OCI-LY1 (cell line): ENCODE measurements at regions not wholly inside any gene's neighbourhood (a gene's known extent, or its start where the extent isn't known, plus 50 kb on each side); places are given as distances from the start of the nearest gene placed in this dataset.

Source experiments
- H2AFZ ChIP-seq: fragments of 200-600 bp; sonication (generic), shearing (Covaris generic); 2 replicates; pipeline ENCODE4 v1.6.0; 2014; ENCODE audit warnings: antibody characterized with exemption, mild to moderate bottlenecking, low read length
- H3F3A ChIP-seq: fragments of 200-600 bp; sonication (generic), shearing (Covaris generic); 2 replicates; pipeline ENCODE4 v1.6.0; 2014; ENCODE audit warnings: mild to moderate bottlenecking, antibody characterized with exemption, low read length, moderate library complexity; ENCODE audit not compliant: insufficient read depth
- H3K27ac ChIP-seq: fragments of 200-600 bp; sonication (generic); 2 replicates; pipeline ENCODE4 v1.5.1; 2014; ENCODE audit warnings: low read length, mixed run types, mild to moderate bottlenecking, low read depth; ENCODE audit not compliant: poor library complexity, severe bottlenecking
- H3K27me3 ChIP-seq: fragments of 200-600 bp; sonication (generic); 2 replicates; pipeline ENCODE4 v1.6.0; 2014; ENCODE audit warnings: antibody characterized with exemption, mild to moderate bottlenecking, low read length, moderate library complexity; ENCODE audit not compliant: insufficient read depth
- H3K36me3 ChIP-seq: fragments of 200-600 bp; sonication (generic); 2 replicates; pipeline ENCODE4 v1.6.1; 2014; ENCODE audit warnings: mild to moderate bottlenecking, antibody characterized with exemption, low read length, moderate library complexity, mixed read lengths; ENCODE audit not compliant: insufficient read depth
- H3K4me1 ChIP-seq: fragments of 200-600 bp; sonication (generic); 2 replicates; pipeline ENCODE4 v1.5.1; 2014; ENCODE audit warnings: mild to moderate bottlenecking, low read length, moderate library complexity; ENCODE audit not compliant: insufficient read depth, severe bottlenecking
- H3K4me2 ChIP-seq: fragments of 200-600 bp; sonication (generic), shearing (Covaris generic); 2 replicates; pipeline ENCODE4 v1.6.1; 2014; ENCODE audit warnings: low read length
- H3K4me3 ChIP-seq: fragments of 200-600 bp; sonication (generic); 2 replicates; pipeline ENCODE4 v1.5.1; 2014; ENCODE audit warnings: low read length, low read depth, mild to moderate bottlenecking, mixed read lengths; ENCODE audit not compliant: poor library complexity, severe bottlenecking
- H3K79me2 ChIP-seq: fragments of 200-600 bp; shearing (Covaris generic); 2 replicates; pipeline ENCODE4 v1.6.1; 2016; ENCODE audit warnings: mixed run types, low read length, mixed read lengths; ENCODE audit not compliant: insufficient read depth
- H3K9ac ChIP-seq: fragments of 200-600 bp; sonication (generic), shearing (Covaris generic); 2 replicates; pipeline ENCODE4 v1.6.1; 2014; ENCODE audit warnings: mild to moderate bottlenecking, low read length, mixed read lengths
- H3K9me2 ChIP-seq: fragments of 200-600 bp; sonication (generic), shearing (Covaris generic); 2 replicates; pipeline ENCODE4 v1.6.1; 2014; ENCODE audit warnings: low read depth, mild to moderate bottlenecking, low read length, mixed read lengths
- H3K9me3 ChIP-seq: fragments of 200-600 bp; shearing (Covaris generic); 2 replicates; pipeline ENCODE4 v1.6.1; 2014; ENCODE audit warnings: low read length, mixed read lengths
- H4K20me1 ChIP-seq: fragments of 200-600 bp; sonication (generic), shearing (Covaris generic); 2 replicates; pipeline ENCODE4 v1.6.0; 2016; ENCODE audit warnings: mild to moderate bottlenecking, low read length; ENCODE audit not compliant: insufficient read depth
- EZH2 ChIP-seq: fragments of 200-600 bp; sonication (generic), shearing (Covaris generic); IDR thresholded peaks from 2 replicates; pipeline ENCODE4 v1.8.0; 2017; ENCODE audit warnings: borderline replicate concordance, mixed run types, mild to moderate bottlenecking, antibody characterized with exemption, low read length, moderate library complexity, mixed read lengths
- TF ChIP-seq, protein P1 (sequence below): fragments of 200-600 bp; sonication (generic), shearing (Covaris generic); IDR thresholded peaks from 2 replicates; pipeline ENCODE4 v1.5.1; 2017; ENCODE audit warnings: mild to moderate bottlenecking, antibody characterized with exemption, low read length, moderate library complexity, mixed read lengths

DNA sequence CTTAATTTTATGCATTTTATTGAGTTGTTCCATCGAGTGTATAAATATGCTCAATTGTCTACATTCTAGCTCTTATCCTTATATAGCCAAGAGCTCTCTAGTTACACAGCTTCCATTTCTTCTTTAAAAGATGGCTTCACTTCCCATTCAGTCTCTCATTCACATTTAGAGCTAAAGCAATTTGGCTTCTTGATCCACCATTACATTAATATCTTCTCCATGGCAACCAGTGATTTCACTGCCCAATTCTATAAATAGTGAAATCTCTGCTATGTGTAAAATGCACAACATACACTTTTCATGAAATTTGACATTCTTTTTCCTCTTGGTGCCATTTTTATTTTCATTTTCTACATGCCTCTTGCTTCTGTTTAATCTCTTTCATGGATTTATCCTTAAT is 696.9 kb upstream of the ATXN8OS start:
- H4K20me1 ChIP-seq, result no peaks in the 10 kb centered on the region
- no peak overlapping the region for H3K4me2 ChIP-seq
- no peak overlapping the region for H3K27ac ChIP-seq
- no peaks in the 10 kb centered on the region for H3K9me2 ChIP-seq
- H2AFZ ChIP-seq, result no peak overlapping the region
- no peaks in the 10 kb centered on the region for H3K36me3 ChIP-seq
- H3K9ac ChIP-seq, result no peak overlapping the region
- no peaks in the 10 kb centered on the region for H3F3A ChIP-seq
- no peak for TF ChIP-seq EZH2
- TF ChIP-seq, protein P1, sequence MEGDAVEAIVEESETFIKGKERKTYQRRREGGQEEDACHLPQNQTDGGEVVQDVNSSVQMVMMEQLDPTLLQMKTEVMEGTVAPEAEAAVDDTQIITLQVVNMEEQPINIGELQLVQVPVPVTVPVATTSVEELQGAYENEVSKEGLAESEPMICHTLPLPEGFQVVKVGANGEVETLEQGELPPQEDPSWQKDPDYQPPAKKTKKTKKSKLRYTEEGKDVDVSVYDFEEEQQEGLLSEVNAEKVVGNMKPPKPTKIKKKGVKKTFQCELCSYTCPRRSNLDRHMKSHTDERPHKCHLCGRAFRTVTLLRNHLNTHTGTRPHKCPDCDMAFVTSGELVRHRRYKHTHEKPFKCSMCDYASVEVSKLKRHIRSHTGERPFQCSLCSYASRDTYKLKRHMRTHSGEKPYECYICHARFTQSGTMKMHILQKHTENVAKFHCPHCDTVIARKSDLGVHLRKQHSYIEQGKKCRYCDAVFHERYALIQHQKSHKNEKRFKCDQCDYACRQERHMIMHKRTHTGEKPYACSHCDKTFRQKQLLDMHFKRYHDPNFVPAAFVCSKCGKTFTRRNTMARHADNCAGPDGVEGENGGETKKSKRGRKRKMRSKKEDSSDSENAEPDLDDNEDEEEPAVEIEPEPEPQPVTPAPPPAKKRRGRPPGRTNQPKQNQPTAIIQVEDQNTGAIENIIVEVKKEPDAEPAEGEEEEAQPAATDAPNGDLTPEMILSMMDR, result no peak
- no peaks in the 10 kb centered on the region for H3K27me3 ChIP-seq
- H3K9me3 ChIP-seq, result no peaks in the 10 kb centered on the region
- H3K79me2 ChIP-seq, result no peaks in the 10 kb centered on the region
- no peaks in the 10 kb centered on the region for H3K4me1 ChIP-seq
- no peak overlapping the region for H3K4me3 ChIP-seq

GRCh38 chr13:69391756-69392155 is 715.9 kb upstream of the ATXN8OS start:
- TF ChIP-seq, protein P1, result no peak
- no peak for TF ChIP-seq EZH2
- H3K9me3 ChIP-seq, result no peaks in the 10 kb centered on the region
- no peak overlapping the region for H3K27ac ChIP-seq
- no peak overlapping the region for H3K9ac ChIP-seq
- no peaks in the 10 kb centered on the region for H3K27me3 ChIP-seq
- H3K9me2 ChIP-seq, result no peaks in the 10 kb centered on the region
- H2AFZ ChIP-seq, result no peak overlapping the region
- H3K4me2 ChIP-seq, result no peak overlapping the region
- H3K79me2 ChIP-seq, result no peaks in the 10 kb centered on the region
- no peaks in the 10 kb centered on the region for H3K36me3 ChIP-seq
- H4K20me1 ChIP-seq, result no peaks in the 10 kb centered on the region
- H3K4me1 ChIP-seq, result no peaks in the 10 kb centered on the region
- no peak overlapping the region for H3K4me3 ChIP-seq
- no peaks in the 10 kb centered on the region for H3F3A ChIP-seq

- TF ChIP-seq, protein P1, result no peak
- no peak for TF ChIP-seq EZH2
- Histone ChIP-seq H3K4me2 (no peak overlapping the region), H3K4me3 (no peak overlapping the region), H3K9me2 (no peaks in the 10 kb centered on the region), H3K9me3 (no peaks in the 10 kb centered on the region), H3K36me3 (no peaks in the 10 kb centered on the region), H3F3A (no peaks in the 10 kb centered on the region), H3K27me3 (no peaks in the 10 kb centered on the region), H3K4me1 (no peaks in the 10 kb centered on the region), H3K9ac (no peak overlapping the region), H4K20me1 (no peaks in the 10 kb centered on the region), H2AFZ (no peak overlapping the region), H3K79me2 (no peaks in the 10 kb centered on the region), H3K27ac (no peak overlapping the region)
These were observed 717.7 kb upstream of the ATXN8OS start for GRCh38 chr13:69389899-69390298.
